GM23248 (cell line): ENCODE measurements at regions not wholly inside any gene's neighbourhood (a gene's known extent, or its start where the extent isn't known, plus 50 kb on each side); places are given as distances from the start of the nearest gene placed in this dataset. TPM values are rescaled to one million over a fixed set of nuclear protein-coding genes. Genes with fewer than 3 reads are reported as not detected.

Source experiments
- DNase-seq: peaks from one replicate; pipeline ENCODE4 v3.0.0-alpha.2; 2015
- H2AFZ ChIP-seq: fragments of 200-600 bp; sonication (generic); 2 replicates; pipeline ENCODE4 v1.6.1; 2016; ENCODE audit warnings: antibody characterized with exemption
- H3F3A ChIP-seq: fragments of 200-600 bp; sonication (generic); 2 replicates; pipeline ENCODE4 v1.6.1; 2016; ENCODE audit warnings: mild to moderate bottlenecking, antibody characterized with exemption, mixed run types; ENCODE audit not compliant: insufficient read depth
- H3K27ac ChIP-seq: fragments of 200-600 bp; sonication (generic); 2 replicates; pipeline ENCODE4 v1.5.1; 2016; ENCODE audit warnings: mild to moderate bottlenecking
- H3K27me3 ChIP-seq: fragments of 200-600 bp; sonication (generic); replicated peaks from 2 replicates; pipeline ENCODE4 v1.6.1; 2016; ENCODE audit warnings: mild to moderate bottlenecking; ENCODE audit not compliant: insufficient read depth
- H3K36me3 ChIP-seq: fragments of 200-600 bp; sonication (generic); 2 replicates; pipeline ENCODE4 v1.6.1; 2016; ENCODE audit warnings: low read depth, mild to moderate bottlenecking
- H3K4me1 ChIP-seq: fragments of 200-600 bp; sonication (generic); 2 replicates; pipeline ENCODE4 v1.6.1; 2016; ENCODE audit warnings: mild to moderate bottlenecking; ENCODE audit not compliant: insufficient read depth
- H3K4me2 ChIP-seq: fragments of 200-600 bp; sonication (generic); one replicate; pipeline ENCODE4 v1.6.1; 2016; ENCODE audit warnings: mild to moderate bottlenecking; ENCODE audit not compliant: unreplicated experiment
- H3K4me3 ChIP-seq: fragments of 200-600 bp; sonication (generic); 2 replicates; pipeline ENCODE4 v1.5.1; 2016; ENCODE audit warnings: mild to moderate bottlenecking
- H3K79me2 ChIP-seq: fragments of 200-600 bp; sonication (generic); 2 replicates; pipeline ENCODE4 v1.6.1; 2016; ENCODE audit warnings: mild to moderate bottlenecking; ENCODE audit not compliant: insufficient read depth
- H3K9ac ChIP-seq: fragments of 200-600 bp; sonication (generic); 2 replicates; pipeline ENCODE4 v1.6.1; 2016; ENCODE audit warnings: mild to moderate bottlenecking
- H3K9me2 ChIP-seq: fragments of 200-600 bp; sonication (generic); 2 replicates; pipeline ENCODE4 v1.6.1; 2016; ENCODE audit warnings: mixed run types, mild to moderate bottlenecking, moderate library complexity; ENCODE audit not compliant: insufficient read depth
- H3K9me3 ChIP-seq: fragments of 200-600 bp; sonication (generic); one replicate; pipeline ENCODE4 v1.6.1; 2017; ENCODE audit warnings: low read depth
- H4K20me1 ChIP-seq: fragments of 200-600 bp; sonication (generic); 2 replicates; pipeline ENCODE4 v1.6.0; 2016; ENCODE audit not compliant: insufficient read depth
- EZH2 ChIP-seq: fragments of 200-600 bp; sonication (generic); IDR thresholded peaks from 2 replicates; pipeline ENCODE4 v1.6.1; 2018; ENCODE audit warnings: antibody characterized with exemption, mild to moderate bottlenecking; ENCODE audit not compliant: insufficient read depth, poor library complexity, severe bottlenecking
- EZH2phosphoT487 ChIP-seq: fragments of 200-600 bp; sonication (generic); IDR thresholded peaks from 2 replicates; pipeline ENCODE4 v1.6.1; 2018; ENCODE audit warnings: antibody characterized with exemption, moderate library complexity, mild to moderate bottlenecking, low read depth; ENCODE audit not compliant: insufficient read depth
- WGBS, 2 experiments: methylation state at CpG; one replicate each; pipeline ENCODE4 v1.1.6; 2015 to 2017; ENCODE audit warnings: low lambda C conversion rate in 2 of 2, low coverage in 1 of 2; ENCODE audit errors: missing lambda C conversion rate in 2 of 2; 5-methylcytosine and 5-hydroxymethylcytosine counted together
- in situ Hi-C: fragments of 300-500 bp; cut with MboI; formaldehyde crosslinking; loops from 2 replicates; pipeline ENCODE4 v1.15.0; 2020
- small RNA-seq: library from RNA; depleted of rRNA; stranded (forward); fragments of <200 nt; gene quantifications from one replicate; pipeline ENCODE3, GENCODE V24; 2014; ENCODE audit warnings: low read depth, low replicate concordance

DNA sequence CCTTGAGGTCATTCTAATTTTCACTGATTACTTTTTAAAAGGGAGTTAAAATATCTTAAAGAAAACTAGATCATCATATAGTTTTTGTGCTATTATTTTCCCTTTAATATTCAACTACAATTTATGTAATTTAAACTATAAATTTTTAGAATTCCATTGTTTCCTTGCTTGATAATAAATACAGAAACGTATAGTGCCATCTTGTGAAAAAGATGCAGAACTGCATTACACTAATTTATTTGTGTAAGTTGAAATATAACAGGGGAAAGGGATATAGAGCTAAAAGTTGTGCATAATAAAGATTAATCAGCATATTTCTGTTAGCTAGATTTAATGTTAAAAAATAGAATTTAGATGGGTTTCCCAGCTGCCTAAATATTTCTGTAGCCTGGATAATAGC is 61.5 kb upstream of the TDRD3 start:
- in situ Hi-C loops, result no loop called here
- no peak overlapping the region for H3K27ac ChIP-seq
- no peaks in the 10 kb centered on the region for H3K4me1 ChIP-seq
- H3K9me3 ChIP-seq, result no peaks in the 10 kb centered on the region
- no peaks in the 10 kb centered on the region for H3K36me3 ChIP-seq
- WGBS, 2 experiments, result 0% methylated on average over 1 of the region's 1 CpG
- H4K20me1 ChIP-seq, result no peaks in the 10 kb centered on the region
- H3K79me2 ChIP-seq, result no peaks in the 10 kb centered on the region
- TF ChIP-seq EZH2phosphoT487, result no peak
- TF ChIP-seq EZH2, result no peak
- H3K9ac ChIP-seq, result no peak overlapping the region
- peak; percentile 55 for DNase-seq
- H3K27me3 ChIP-seq, result peaks cover 26% of the 10 kb centered on the region; the same call in 1 of the 2 replicates
- H3K9me2 ChIP-seq, result no peaks in the 10 kb centered on the region
- 0 out of 2 replicates have a peak, but pooled peaks cover 3% of the 10 kb centered on the region for H3F3A ChIP-seq
- H3K4me3 ChIP-seq, result no peak overlapping the region
- H3K4me2 ChIP-seq, result no peak overlapping the region
- H2AFZ ChIP-seq, result no peak overlapping the region

DNA sequence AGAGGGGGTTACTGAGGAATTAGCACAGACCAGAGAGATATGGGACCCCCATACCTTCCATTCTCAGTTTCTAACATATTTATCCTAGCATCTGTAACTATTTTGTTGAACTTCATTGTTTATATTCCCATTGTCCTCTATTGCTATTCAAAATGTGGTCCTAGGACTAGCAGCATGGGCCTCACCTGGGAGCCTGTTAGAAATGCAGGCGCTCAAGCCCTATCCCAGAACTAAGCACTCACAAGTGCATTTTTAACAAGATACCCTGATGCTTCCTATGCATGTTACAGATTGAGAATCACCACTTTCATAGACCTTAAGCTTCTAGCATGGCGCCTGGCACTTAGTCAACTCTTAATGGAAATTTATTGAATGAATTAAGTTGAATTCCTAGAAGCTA is 58.3 kb upstream of the TDRD3 start:
- no peak for DNase-seq
- Histone ChIP-seq H3K36me3 (no peaks in the 10 kb centered on the region), H3K9ac (no peak overlapping the region), H3K27me3 (peaks cover 14% of the 10 kb centered on the region), H2AFZ (no peak overlapping the region), H4K20me1 (no peaks in the 10 kb centered on the region), H3K9me2 (no peaks in the 10 kb centered on the region), H3F3A (0 out of 2 replicates have a peak, but pooled peaks cover 3% of the 10 kb centered on the region), H3K4me2 (no peak overlapping the region), H3K4me1 (no peaks in the 10 kb centered on the region), H3K9me3 (no peaks in the 10 kb centered on the region), H3K79me2 (no peaks in the 10 kb centered on the region), H3K27ac (no peak overlapping the region), H3K4me3 (no peak overlapping the region)
- in situ Hi-C loops, result no loop called here
- WGBS, 2 experiments, result 43 to 47% methylated on average over 2 of the region's 2 CpGs
- TF ChIP-seq EZH2phosphoT487 (no peak), EZH2 (no peak)

DNA sequence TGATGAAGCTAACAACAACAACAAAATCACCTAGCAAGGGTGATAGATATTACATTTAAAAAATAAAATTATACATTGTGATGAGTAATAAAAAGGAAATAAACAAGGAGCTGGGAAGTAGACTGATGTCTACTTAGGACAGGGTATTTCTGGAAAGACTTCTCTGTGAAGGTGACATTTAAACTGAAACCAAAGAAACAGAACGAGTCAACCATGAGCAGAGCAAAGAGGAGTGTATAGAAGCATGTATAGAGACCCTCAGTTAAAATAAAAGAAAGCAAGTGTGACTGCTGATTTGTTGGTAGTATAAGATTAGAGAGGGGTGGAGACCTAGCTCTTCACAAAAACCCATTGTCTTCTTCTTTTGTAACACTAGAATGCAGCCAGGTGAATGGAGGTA is 53.0 kb upstream of the TDRD3 start:
- no peak overlapping the region for H2AFZ ChIP-seq
- in situ Hi-C loops, result no loop called here
- no peaks in the 10 kb centered on the region for H3K36me3 ChIP-seq
- H3K9me3 ChIP-seq, result no peaks in the 10 kb centered on the region
- no peaks in the 10 kb centered on the region for H3K9me2 ChIP-seq
- H3K4me1 ChIP-seq, result no peaks in the 10 kb centered on the region
- TF ChIP-seq EZH2phosphoT487 (no peak), EZH2 (no peak)
- WGBS, 2 experiments, result 12 to 20% methylated on average over 1 of the region's 1 CpG
- H3F3A ChIP-seq, result no peaks in the 10 kb centered on the region
- H3K27ac ChIP-seq, result no peak overlapping the region
- H3K79me2 ChIP-seq, result no peaks in the 10 kb centered on the region
- H3K9ac ChIP-seq, result no peak overlapping the region
- DNase-seq, result no peak
- no peaks in the 10 kb centered on the region for H4K20me1 ChIP-seq
- no peak overlapping the region for H3K4me2 ChIP-seq
- peaks cover 8% of the 10 kb centered on the region for H3K27me3 ChIP-seq
- no peak overlapping the region for H3K4me3 ChIP-seq

GRCh38 chr13:60347174-60347573 is 49.8 kb upstream of the TDRD3 start:
- Histone ChIP-seq H3K9me3 (no peaks in the 10 kb centered on the region), H2AFZ (no peak overlapping the region), H3K27me3 (peaks cover 3% of the 10 kb centered on the region), H4K20me1 (no peaks in the 10 kb centered on the region), H3K27ac (no peak overlapping the region), H3K4me1 (no peaks in the 10 kb centered on the region; the same call in 1 of the 2 replicates), H3K36me3 (no peaks in the 10 kb centered on the region), H3K9ac (no peak overlapping the region), H3K9me2 (no peaks in the 10 kb centered on the region), H3F3A (no peaks in the 10 kb centered on the region), H3K4me3 (no peak overlapping the region), H3K79me2 (no peaks in the 10 kb centered on the region), H3K4me2 (no peak overlapping the region)
- no peak for DNase-seq
- WGBS, 2 experiments, result 33 to 45% methylated on average over 3 of the region's 3 CpGs
- in situ Hi-C loops, result no loop called here
- TF ChIP-seq EZH2phosphoT487, result no peak

Small RNAs in the stretch of these regions (small RNA-seq; reads per million reads assigned to genes)
- gene AL359920.1, result not detected
